Right lobe of liver (tissue), 6 donors: ENCODE measurements at regions not wholly inside any gene's neighbourhood (a gene's known extent, or its start where the extent isn't known, plus 50 kb on each side); places are given as distances from the start of the nearest gene placed in this dataset.

ENCODE experiments used
- ATAC-seq, 4 donors: fragments of 200-7000 bp; cut with Tn5 transposase; one replicate each; pipeline ENCODE4 v1.9.1; 2020; ENCODE audit warnings: mild to moderate bottlenecking in 4 of 4, moderate library complexity in 4 of 4
- DNase-seq, 3 donors: peaks; one replicate each; pipeline ENCODE4 v3.0.0-alpha.2; 2020
- H3K27ac ChIP-seq, 3 donors: fragments of 200-600 bp; one replicate each; pipeline ENCODE4 v1.8.0; 2022
- H3K27me3 ChIP-seq, 2 donors: fragments of 200-600 bp; one replicate each; pipeline ENCODE4 v1.8.0; 2022
- H3K36me3 ChIP-seq, 4 donors: fragments of 200-600 bp; sonication (generic) in 1 of 4; one replicate each; pipeline versions ENCODE4 v1.5.1 to v1.8.0; 2017 to 2022; ENCODE audit warnings: control low read depth in 1 of 4
- H3K4me1 ChIP-seq, 4 donors: fragments of 200-600 bp; sonication (generic) in 1 of 4; one replicate each; pipeline versions ENCODE4 v1.5.1 to v1.8.0; 2017 to 2022; ENCODE audit warnings: control low read depth in 1 of 4
- H3K4me3 ChIP-seq, 3 donors: fragments of 200-600 bp; one replicate each; pipeline ENCODE4 v1.8.0; 2022
- H3K9me3 ChIP-seq, 4 donors: fragments of 200-600 bp; sonication (generic) in 1 of 4; one replicate each; pipeline versions ENCODE4 v1.5.1 to v1.8.0; 2017 to 2022; ENCODE audit warnings: control low read depth in 1 of 4
- POLR2A ChIP-seq: fragments of 450-650 bp; IDR thresholded peaks from one replicate; pipeline ENCODE4 v1.6.1; 2017; ENCODE audit warnings: antibody characterized with exemption, mild to moderate bottlenecking
- WGBS: methylation state at CpG from one replicate; pipeline ENCODE4 v1.1.6; 2018; ENCODE audit warnings: low coverage, low lambda C conversion rate; ENCODE audit not compliant: insufficient coverage; ENCODE audit errors: missing lambda C conversion rate; 5-methylcytosine and 5-hydroxymethylcytosine counted together
- intact Hi-C, 2 donors: fragments of 100-400 bp; cut with DNase I; formaldehyde crosslinking; loops; one replicate each; pipeline versions ENCODE4 v1.11.2 to v1.14.1; 2022
- TF ChIP-seq, protein P1 (sequence below), 4 donors: fragments of 200-600 bp in 3 of 4; fragments of 450-650 bp in 1 of 4; IDR thresholded peaks; one replicate each; pipeline versions ENCODE4 v1.5.1 to v1.8.0; 2016 to 2022; ENCODE audit warnings: antibody characterized with exemption in 4 of 4, mild to moderate bottlenecking in 2 of 4
- donor health status: DM: no; HTN: yes; CAD: no.
- donor health status: DM: no; HTN: no; CAD: no.
- donor health status: DM: no; HTN: no; CAD: no.
- donor health status: DM: no; HTN: yes; CAD: no.
- donor health status: DM: no; HTN: yes; CAD: no.

DNA sequence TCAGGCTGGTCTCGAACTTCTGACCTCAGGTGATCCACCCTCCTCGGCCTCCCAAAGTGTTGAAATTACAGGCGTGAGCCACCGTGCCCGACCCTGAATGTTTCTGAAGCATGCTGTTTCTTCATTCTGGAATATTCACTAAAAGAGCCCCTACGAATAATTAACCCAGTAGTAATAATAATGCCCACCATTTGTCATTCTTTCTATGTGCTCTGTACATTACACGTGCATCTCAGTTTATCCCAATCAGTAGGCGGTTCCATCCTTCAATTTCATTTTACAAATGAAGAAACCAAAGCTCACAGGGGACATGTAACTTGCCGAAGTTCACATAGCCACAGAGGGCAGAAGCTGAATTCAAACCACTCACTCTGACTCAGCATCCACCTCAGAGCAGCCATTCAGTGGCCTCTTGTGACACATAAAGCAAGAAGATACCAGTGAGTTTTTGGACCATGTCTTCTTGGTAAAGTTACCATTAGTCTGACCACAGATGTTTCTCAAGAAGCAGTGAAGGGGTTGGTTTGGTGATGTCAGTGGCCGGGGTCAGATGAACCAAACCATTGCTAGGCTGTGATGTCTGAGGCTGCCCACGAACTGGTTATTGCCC lies 71.9 kb upstream of the DUSP5 start:
- 80% methylated on average over 11 of the region's 11 CpGs for WGBS
- Histone ChIP-seq H3K36me3 (no peaks in the 10 kb centered on the region), H3K4me3 (no peak overlapping the region), H3K27ac (no peak overlapping the region), H3K4me1 (peaks cover 0 to 9% (median 0%) of the 10 kb centered on the region in 4 donors), H3K27me3 (no peaks in the 10 kb centered on the region), H3K9me3 (no peaks in the 10 kb centered on the region)
- no peak for DNase-seq
- intact Hi-C loops: no loop called here
- peak in 1 of 4 donors; percentile 36 for ATAC-seq
- TF ChIP-seq POLR2A: no peak
- TF ChIP-seq, protein P1, sequence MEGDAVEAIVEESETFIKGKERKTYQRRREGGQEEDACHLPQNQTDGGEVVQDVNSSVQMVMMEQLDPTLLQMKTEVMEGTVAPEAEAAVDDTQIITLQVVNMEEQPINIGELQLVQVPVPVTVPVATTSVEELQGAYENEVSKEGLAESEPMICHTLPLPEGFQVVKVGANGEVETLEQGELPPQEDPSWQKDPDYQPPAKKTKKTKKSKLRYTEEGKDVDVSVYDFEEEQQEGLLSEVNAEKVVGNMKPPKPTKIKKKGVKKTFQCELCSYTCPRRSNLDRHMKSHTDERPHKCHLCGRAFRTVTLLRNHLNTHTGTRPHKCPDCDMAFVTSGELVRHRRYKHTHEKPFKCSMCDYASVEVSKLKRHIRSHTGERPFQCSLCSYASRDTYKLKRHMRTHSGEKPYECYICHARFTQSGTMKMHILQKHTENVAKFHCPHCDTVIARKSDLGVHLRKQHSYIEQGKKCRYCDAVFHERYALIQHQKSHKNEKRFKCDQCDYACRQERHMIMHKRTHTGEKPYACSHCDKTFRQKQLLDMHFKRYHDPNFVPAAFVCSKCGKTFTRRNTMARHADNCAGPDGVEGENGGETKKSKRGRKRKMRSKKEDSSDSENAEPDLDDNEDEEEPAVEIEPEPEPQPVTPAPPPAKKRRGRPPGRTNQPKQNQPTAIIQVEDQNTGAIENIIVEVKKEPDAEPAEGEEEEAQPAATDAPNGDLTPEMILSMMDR (IDR thresholded peaks at IDR 0.05): no peak

DNA sequence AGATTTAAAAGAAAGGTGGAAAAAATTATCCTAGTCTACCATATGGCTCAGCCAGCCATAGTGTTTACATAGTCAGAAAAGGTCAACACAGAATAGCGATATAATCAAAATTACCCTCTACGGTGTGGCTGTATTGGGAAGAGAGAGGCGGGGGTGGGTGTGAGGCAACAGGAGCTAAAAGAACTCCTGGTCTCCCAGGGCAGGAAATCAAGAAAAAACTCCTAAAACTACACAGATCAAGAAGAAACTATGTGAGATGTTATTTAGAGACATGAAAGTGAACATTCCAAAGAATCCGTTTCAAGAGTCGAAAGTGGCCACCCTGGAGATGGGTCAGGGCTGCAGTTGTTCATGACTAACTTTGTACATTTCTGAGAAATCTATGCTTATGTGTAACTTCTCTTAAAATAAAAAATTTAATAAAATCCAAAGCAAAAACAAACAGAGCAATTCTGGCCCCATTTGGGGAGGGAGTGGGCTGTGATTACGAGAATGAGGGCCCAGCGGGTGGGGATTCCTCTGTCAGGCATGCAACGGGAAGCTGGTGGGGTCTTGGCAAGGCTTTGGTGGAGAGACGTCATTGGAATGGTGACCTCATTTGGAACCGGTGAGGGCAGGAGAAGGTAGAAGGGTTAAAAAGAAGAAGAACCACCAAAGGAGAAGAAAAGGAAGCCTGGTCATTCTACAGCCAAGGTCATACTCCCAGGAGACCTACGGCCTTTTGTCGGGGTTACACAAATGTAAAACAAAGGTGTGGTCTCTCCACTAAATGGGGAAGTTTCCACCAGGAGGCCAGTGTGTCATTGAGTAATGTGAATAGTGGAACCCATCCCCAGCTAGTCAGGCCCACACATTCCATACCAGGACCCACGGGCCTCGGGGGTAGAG lies 71.2 kb upstream of the DUSP5 start:
- Histone ChIP-seq H3K9me3 (no peaks in the 10 kb centered on the region), H3K4me1 (peaks cover 0 to 15% (median 0%) of the 10 kb centered on the region in 4 donors), H3K27ac (no peak overlapping the region), H3K4me3 (no peak overlapping the region), H3K27me3 (no peaks in the 10 kb centered on the region), H3K36me3 (no peaks in the 10 kb centered on the region)
- TF ChIP-seq, protein P1 (IDR thresholded peaks at IDR 0.05): no peak
- no peak for TF ChIP-seq POLR2A
- 56% methylated on average over 13 of the region's 14 CpGs for WGBS
- intact Hi-C loops: no loop called here
- ATAC-seq (peak in 2 of 4 donors; percentile 9 to 61), DNase-seq (no peak)

DNA sequence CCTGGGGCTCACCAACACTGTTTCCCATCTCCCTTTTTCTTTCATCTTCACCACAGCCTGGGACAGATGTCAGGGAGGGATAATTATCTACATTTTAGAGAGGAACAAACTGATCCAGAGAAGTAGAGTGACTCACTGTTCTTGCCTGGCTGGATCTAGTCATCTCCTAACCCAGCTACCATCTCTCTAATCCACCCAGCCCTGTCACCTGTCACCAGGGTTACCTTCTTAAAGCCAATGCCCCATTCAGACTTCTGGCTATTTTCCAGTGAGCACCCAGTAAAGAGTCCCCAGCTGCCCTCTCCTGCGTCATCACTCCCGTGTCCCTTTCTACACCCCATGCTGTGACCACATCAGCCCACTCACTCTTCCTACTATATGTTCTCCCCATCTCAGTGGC lies 68.4 kb upstream of the DUSP5 start:
- H3K4me1 ChIP-seq: peaks cover 0 to 15% (median 0%) of the 10 kb centered on the region in 4 donors
- TF ChIP-seq, protein P1 (IDR thresholded peaks at IDR 0.05): no peak
- TF ChIP-seq POLR2A: no peak
- H3K27ac ChIP-seq: no peak overlapping the region
- H3K36me3 ChIP-seq: no peaks in the 10 kb centered on the region
- no peak for ATAC-seq
- no peaks in the 10 kb centered on the region for H3K9me3 ChIP-seq
- no peak for DNase-seq
- H3K27me3 ChIP-seq: no peaks in the 10 kb centered on the region
- 67% methylated on average over 2 of the region's 2 CpGs for WGBS
- no peak overlapping the region for H3K4me3 ChIP-seq
- intact Hi-C loops: no loop called here

DNA sequence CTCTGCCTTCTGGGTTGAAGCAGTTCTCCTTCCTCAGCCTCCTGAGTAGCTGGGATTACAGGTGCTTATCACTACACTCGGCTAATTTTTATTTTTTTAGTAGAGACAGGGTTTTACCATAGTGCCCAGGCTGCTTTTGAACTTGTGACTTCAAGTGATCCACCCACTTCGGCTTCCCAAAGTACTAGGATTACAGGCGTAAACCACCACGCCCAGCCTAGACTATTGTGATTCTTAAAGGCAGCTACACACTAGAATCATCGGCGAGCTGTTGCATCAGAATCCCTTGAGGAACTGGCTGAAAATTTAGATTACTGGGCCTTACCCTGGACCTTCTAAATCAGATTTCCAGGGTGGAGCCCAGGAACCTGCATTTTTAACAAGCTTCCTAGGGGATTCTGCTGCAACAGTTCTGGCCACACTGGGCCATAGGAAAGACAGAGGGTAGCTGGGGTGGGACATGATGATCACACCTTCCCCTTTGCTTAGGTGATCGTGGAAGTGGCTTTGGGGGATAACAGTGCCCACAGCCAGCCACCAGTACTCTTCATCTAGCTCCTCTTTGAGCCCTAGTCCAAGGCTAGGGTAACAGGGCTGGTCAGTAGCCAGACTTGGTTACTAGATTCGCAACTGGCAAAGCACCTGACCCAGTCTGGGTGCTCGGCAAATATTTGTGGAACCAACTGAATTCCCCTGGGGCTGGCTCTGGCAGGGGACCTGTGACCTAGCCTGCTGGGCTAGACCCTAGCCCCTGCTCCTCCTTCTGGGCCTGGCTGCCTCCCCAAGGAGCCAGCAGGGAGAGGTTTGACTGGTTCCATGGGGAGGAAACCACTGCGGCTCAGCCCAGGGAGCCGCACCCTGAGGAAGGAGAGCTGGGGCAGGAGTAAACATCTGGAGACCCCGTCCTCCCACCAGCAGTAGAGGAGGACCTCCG lies 67.1 kb upstream of the DUSP5 start:
- intact Hi-C loops: no loop called here
- TF ChIP-seq POLR2A: no peak
- TF ChIP-seq, protein P1 (IDR thresholded peaks at IDR 0.05): no peak

More for the DNA sequence above, 67.1 kb upstream of the DUSP5 start:
- Histone ChIP-seq H3K4me3 (no peak overlapping the region), H3K9me3 (no peaks in the 10 kb centered on the region), H3K27me3 (no peaks in the 10 kb centered on the region), H3K27ac (no peak overlapping the region), H3K4me1 (peaks cover 0 to 15% (median 0%) of the 10 kb centered on the region in 4 donors), H3K36me3 (no peaks in the 10 kb centered on the region)
- DNase-seq: no peak
- 58% methylated on average over 7 of the region's 13 CpGs for WGBS
- ATAC-seq: peak; percentile 57 to 83 (median 66)
